HG02642 (cell line): ENCODE measurements at regions not wholly inside any gene's neighbourhood (a gene's known extent, or its start where the extent isn't known, plus 50 kb on each side); places are given as distances from the start of the nearest gene placed in this dataset.

ENCODE experiments used
- ATAC-seq: cut with Tn5 transposase; IDR thresholded peaks from one replicate; pipeline ENCODE4 v1.9.1; 2021; ENCODE audit warnings: mild to moderate bottlenecking; ENCODE audit not compliant: unreplicated experiment, poor library complexity

- ATAC-seq: no peak
Measured at GRCh38 chr7:38002689-38003088, 82.2 kb downstream of the EPDR1 start.

GRCh38 chr7:38006559-38006958 is 86.1 kb downstream of the EPDR1 start:
- no peak for ATAC-seq

- no peak for ATAC-seq
Measured at GRCh38 chr7:38007096-38007495, 86.7 kb downstream of the EPDR1 start.

GRCh38 chr7:38013246-38013645 is 92.8 kb downstream of the EPDR1 start:
- no peak for ATAC-seq

GRCh38 chr7:38016567-38016966 is 96.1 kb downstream of the EPDR1 start:
- ATAC-seq: no peak

- ATAC-seq: no peak
Measured at GRCh38 chr7:38017320-38017719, 96.9 kb downstream of the EPDR1 start.

GRCh38 chr7:38020121-38020785 is 99.8 kb downstream of the EPDR1 start:
- no peak for ATAC-seq

GRCh38 chr7:38021892-38022291 is 101.5 kb downstream of the EPDR1 start:
- ATAC-seq: no peak

GRCh38 chr7:38025815-38026214 is 105.4 kb downstream of the EPDR1 start:
- ATAC-seq: no peak

GRCh38 chr7:38027884-38028455 is 107.5 kb downstream of the EPDR1 start:
- no peak for ATAC-seq

GRCh38 chr7:38034062-38034908 is 113.8 kb downstream of the EPDR1 start:
- ATAC-seq: no peak

GRCh38 chr7:38040831-38041230 is 120.4 kb downstream of the EPDR1 start:
- ATAC-seq: no peak

- ATAC-seq: no peak
Measured at GRCh38 chr7:38049679-38050078, 128.4 kb upstream of the STARD3NL start.

GRCh38 chr7:38051311-38051710 is 126.7 kb upstream of the STARD3NL start:
- no peak for ATAC-seq

- no peak for ATAC-seq
Measured at GRCh38 chr7:38051786-38052185, 126.3 kb upstream of the STARD3NL start.

GRCh38 chr7:38052786-38053185 is 125.3 kb upstream of the STARD3NL start:
- ATAC-seq: no peak

- ATAC-seq: no peak
Measured at GRCh38 chr7:38054199-38054598, 123.8 kb upstream of the STARD3NL start.

- no peak for ATAC-seq
Measured at GRCh38 chr7:38057829-38058228, 120.2 kb upstream of the STARD3NL start.

- no peak for ATAC-seq
Measured at GRCh38 chr7:38060116-38060515, 117.9 kb upstream of the STARD3NL start.

GRCh38 chr7:38060637-38061036 is 117.4 kb upstream of the STARD3NL start:
- no peak for ATAC-seq

- no peak for ATAC-seq
Measured at GRCh38 chr7:38066391-38066790, 111.7 kb upstream of the STARD3NL start.
